Stimulated activated CD8-positive, alpha-beta memory T cell treated with anti-CD3 and anti-CD28 coated beads, Interleukin-2, amount 100 ng/mL, for 48 hours (primary cell): ENCODE measurements at regions not wholly inside any gene's neighbourhood (a gene's known extent, or its start where the extent isn't known, plus 50 kb on each side); places are given as distances from the start of the nearest gene placed in this dataset.
"Not testable (repeated sequence)": the region's sequence is repeated elsewhere in the genome, so short reads cannot be mapped to it uniquely, and the experiment has no call there.

Source experiments
- DNase-seq, 2 donors: peaks; one replicate each; pipeline ENCODE4 v3.0.0-alpha.2; 2020; ENCODE audit warnings: low read depth in 2 of 2

DNA sequence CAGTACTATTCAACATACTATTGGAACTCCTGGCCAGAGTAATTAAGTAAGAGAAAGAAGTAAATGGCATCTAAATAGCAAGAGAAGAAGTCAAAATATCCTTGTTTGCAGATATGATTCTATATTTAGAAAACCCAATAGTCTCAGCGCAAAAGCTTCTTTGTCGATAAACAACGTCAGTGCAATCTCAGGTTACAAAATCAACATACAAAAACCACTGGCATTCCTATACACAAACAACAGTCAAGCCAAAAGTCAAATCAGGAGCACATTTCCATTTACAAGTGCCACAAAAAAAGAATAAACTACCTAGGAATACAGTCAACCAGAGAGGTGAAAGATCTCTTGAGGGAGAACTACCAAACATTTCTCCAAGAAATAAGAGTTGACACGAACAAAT is 1901.9 kb upstream of the ACO1 start:
- no peak for DNase-seq

DNA sequence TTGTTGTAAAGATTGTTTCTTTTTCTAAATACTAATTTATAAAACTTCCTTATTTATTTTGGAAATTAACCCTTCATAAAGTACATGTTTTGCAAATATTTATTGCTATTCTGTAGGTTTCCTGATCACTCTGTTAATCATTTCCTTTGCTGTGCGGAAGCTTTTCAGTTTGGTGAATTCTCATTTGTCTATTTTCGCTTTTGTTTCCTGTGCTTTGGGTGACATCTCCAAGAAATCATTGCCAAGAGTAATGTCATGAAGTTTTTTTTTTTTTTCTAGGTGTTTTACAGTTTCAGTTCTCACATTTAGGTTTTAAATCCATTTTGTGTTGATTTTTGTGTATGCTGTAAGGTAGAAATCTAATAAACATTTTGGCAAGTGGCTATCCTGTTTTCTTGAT is 1899.8 kb upstream of the ACO1 start:
- no peak for DNase-seq

DNA sequence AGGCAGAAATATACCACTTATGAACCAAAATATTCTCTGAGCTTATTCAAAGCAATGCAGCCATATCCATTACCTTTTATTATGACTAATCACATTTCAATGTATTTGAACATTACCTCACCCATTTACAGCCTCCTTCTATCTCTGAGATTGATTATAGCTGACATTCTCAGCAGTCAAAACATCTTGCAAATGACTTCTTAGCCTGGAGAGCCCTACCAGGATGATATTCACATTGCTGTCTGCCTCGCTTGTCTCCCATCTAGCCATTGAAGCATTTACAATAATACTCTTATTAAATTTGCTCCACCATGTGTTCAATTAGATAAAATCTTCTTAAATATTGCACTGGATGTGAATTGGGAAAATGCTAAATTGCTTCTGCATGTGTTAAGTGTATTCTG is 1879.9 kb upstream of the ACO1 start:
- no peak for DNase-seq

DNA sequence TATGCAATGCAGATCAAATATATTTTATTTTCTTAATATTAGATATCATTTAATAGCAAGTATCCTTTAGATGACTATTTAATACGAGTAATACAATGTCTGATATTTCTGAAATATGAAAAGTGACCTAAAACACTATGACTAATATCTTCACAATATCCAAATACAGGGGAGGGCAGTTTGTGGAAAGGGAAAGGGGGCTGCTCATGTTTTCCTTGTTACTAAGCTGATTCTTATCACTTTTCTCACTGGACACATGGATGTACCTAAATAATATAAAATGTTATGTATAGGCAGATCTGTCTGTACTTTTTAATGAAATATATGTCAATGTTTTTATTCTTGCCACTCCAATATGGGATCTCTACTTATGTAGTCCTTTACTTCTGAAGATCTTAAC is 1879.1 kb upstream of the ACO1 start:
- no peak for DNase-seq

DNA sequence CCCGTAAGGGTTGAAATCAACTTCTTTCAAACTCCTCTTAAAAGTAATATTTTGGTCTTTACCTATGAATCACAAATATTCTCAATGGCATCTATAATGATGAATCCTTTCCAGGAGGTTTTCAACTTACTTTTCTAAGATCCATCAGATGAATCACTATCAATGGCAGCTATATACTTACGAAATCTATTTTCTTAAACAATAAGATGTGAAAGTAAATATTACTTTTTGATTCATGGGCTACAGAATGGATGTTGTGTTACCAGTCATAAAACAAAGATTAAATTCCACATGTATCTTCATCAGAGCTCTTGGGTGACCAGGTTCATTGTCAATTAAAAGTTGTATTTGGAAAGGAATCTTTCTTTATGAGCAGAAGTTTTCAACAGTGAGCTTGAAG is 1877.7 kb upstream of the ACO1 start:
- no peak for DNase-seq

DNA sequence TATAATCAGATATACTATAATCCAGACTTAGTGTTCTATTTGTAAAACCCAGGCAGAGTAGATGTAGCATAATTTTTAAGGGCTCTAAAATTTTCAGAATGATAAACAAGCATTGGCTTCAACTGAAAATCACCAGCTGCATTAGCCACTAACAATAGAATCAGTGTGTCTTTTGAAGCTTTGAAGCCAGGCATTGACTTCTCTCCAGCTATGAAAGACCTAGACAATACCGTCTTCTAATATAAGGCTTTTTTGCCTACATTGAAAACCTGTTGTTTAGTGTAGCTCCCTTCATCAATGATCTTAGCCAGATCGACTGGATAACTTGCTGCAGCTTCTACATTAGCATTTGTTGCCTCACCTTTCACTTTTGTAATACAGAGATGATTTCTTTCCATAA is 1877.3 kb upstream of the ACO1 start:
- DNase-seq: no peak

DNA sequence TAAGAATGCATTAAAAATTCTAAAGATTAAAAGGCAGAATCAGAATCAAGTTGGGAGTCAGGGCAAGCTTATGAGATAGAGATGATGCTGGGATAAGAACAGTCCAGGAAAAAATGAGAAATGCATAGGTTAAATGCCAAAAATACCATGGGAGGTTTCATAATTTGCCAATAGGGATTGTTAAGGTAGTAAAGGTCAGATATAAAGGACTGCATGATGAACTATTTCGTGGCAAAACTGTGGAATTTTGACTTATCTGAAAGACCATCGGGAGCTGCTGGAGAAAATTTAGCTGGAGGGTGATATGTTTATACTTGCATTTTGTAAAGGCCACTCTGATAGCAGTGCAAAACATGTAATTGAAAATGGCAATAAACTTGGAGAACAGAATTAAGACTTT is 1872.8 kb upstream of the ACO1 start:
- no peak for DNase-seq

DNA sequence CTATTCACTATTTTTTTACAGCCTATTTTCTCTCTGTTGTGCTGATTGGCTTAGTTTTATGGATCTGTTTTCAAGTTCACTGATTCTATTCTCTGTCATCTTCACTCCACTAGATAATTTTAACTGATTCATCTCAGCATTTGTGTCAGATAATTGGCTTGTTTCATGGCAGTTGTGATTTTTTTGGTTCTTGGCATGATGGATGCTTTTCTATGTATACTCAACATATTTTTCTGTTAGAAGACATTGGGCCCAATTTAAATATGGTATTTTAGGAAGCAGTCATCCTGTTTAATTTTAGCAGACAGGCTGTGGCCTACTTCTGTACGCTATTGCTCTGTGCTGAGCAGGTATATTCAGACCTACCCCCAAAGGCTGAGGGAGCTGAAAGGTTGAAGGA is 1865.3 kb upstream of the ACO1 start:
- DNase-seq: no peak

DNA sequence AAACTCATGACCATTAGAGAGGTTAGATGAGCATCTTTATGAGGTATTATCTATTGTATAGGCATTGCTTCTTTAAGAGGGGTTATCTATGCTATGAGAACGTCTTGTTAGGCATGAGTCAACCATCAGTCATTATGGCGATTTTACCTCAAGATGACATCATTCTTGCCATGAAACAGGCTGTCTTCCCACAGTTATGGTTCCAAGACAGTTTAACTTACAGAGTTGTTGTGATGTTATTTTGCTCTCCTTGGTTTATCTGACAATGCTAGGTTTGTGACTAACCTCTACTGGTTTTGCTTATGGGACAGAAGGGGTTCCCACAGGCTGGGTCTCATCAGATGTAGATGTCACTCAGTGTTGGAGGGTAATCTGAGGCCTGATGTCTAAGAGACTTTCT is 1864.7 kb upstream of the ACO1 start:
- no peak for DNase-seq

DNA sequence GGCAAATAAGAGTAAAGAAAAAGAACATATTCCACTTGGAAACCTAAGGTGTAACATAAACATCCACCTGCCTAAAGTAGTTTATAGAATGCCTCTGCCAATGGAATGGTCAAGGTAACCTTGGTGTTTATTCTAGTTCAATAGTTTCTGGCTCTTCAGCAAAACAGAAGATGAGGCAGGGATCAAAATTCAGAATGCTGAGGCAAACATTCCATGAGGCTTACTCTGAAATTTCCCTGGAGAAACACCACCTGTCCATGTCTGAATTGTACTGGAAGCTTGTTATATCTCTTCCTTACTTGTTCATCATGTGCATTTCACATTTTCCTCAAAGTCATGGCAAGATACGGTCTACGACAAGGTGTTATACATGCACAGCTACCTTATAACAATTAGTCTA is 1862.4 kb upstream of the ACO1 start:
- DNase-seq: no peak

DNA sequence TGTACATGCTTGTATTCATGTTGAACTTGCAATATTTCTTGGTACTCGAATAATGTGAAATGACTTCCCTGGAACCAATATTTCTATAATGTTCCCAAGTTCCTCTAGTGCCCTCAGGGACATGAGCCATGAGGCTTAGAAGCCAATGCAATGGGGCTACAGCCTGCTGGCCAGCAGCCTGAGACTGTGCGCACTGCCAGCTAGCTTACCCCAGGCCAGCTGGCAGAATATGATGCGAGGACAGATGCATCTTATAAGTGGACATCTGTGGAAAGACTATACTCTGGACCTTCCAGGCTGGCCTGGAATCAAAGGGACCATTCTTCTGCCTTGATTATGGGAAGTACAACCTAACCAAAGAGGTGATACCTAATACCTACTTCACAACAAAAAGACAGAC is 1862.0 kb upstream of the ACO1 start:
- DNase-seq: no peak

DNA sequence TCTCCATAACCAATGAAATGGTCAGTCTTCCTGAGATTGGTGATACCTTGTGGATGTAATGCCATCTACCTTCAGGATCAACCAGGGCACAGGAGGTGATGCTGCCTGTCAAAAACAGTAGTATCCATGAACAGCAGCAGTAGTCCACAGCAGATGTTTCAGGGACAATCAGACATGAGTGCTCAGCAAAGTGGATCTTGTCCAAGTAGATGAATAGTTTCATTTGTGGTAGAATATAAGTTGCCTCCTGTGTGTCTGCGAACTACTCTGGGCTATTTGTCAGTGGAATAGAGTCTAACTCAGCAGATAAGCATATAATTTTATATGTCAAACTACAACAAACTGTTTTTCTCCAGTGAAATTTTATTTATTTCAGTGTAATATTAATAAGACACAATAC is 1860.1 kb upstream of the ACO1 start:
- no peak for DNase-seq

DNA sequence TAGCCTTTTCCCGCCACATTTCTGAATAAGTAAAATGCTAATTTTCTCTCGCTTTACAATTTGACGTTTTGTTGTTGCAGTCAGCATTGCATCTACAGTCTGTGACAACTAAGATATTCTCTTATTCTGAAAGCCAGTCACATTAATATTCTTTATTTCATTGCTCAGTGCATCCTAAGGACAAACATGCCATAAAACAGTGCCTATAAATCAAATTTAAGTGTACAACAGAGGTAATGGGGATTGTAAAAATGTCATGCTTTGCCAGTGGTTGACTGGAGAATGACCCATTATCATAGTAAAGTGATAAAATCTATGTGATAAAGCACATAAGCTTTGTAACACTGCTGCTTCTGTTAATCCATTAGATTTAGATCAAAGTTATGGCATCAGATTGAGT is 1850.0 kb upstream of the ACO1 start:
- no peak for DNase-seq

DNA sequence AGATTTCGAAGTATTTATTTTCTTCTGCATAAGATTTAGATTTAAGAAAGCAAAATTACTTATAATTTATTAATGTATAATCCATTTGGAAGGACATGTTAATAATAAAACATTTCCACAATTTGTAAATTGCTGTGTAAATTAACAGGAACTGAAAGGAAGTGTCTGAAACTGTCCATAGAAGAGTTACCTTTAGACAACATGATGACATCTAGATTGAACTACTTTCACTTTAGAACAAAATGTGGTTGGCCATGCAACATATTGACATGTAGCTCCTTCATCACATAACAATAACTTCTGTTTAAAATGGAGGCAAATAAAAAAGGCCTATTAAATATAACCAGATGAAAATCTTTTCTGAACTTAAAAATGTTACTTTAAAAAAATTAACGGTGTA is 1849.5 kb upstream of the ACO1 start:
- DNase-seq: no peak

DNA sequence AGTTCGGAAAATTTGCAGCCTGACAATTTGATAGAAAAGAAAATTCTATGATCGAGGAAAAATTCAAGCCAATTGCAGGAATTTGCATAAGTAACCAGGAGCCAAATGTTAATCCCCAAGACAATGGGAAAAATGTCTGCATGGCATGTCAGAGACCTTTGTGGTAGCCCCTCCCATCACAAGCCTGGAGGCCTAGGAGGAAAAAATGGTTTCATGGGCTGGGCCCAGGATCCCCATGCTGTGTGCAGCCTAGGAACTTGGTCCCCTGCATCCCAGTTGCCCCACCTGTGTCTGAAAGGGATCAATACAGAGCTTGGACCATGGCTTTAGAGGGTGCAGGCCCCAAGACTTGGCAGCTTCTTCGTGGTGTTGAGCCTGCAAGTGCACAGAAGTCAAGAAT is 1847.9 kb upstream of the ACO1 start:
- no peak for DNase-seq

DNA sequence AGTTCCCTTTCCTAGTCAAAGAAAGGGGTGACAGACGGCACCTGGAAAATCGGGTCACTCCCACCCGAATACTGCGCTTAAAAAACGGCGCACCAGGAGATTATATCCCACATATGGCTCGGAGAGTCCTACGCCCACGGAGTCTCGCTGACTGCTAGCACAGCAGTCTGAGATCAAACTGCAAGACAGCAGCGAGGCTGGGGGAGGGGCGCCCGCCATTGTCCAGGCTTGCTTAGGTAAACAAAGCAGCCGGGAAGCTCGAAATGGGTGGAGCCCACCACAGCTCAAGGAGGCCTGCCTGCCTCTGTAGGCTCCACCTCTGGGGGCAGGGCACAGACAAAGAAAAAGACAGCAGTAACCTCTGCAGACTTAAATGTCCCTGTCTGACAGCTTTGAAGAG is 1844.7 kb upstream of the ACO1 start:
- DNase-seq: not testable (repeated sequence)

DNA sequence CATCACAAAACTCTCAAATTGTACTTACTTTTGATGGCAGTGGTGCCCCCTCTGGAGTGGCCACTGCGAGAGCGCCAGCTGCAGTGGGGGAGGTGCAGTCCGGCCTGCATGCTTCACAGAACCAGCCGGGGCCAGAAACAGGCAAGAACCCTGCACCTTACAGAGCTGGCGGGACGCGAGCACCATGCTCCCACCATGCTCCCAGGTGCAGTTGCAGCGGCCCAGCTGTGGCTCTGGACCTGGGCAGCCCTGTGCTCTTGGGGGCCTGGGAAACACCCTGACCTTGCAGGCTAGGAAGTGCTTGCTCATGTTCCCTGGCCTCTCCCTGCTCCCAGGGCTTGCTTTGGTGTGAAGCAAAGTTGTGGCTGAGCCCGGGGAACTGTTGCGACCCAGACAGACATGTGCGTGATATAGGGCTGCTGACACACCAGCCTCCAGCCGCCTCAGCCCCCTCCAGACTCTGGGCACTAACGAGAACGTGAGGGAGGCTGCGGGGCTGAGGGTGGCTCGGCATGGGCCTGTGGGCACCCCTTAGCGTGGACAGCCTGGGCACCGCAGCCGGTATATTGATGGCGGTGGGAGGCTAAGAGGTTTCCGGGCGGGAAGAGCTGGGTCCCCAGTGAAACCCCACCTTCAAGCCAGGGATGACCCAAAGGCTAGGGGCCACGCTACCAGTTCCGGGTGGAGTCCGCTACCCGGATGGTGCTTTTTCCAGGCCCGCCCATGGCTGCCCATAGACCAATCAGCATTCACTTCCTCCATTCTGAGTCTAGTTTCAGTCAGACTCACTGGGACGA is 1809.9 kb upstream of the ACO1 start:
- DNase-seq: no peak

DNA sequence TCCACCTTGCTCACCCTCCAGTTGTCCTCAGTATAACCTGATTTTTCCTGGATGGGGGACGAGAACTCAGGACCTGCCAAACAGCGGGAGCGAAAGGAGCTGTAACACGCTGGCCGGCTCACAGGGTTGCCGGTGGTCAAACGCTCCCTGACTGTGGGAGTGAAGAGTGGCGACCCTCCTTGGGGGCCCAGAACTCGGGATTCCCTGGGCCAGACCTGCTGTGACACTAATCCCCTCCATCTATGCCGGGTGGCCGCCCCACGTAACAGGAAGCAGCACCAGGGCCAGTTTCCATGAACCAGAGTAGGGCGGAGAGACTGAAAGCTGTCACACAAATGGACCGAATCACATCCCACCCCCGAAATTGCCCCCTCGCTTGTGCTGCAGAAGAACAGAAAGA is 1809.2 kb upstream of the ACO1 start:
- DNase-seq: no peak

DNA sequence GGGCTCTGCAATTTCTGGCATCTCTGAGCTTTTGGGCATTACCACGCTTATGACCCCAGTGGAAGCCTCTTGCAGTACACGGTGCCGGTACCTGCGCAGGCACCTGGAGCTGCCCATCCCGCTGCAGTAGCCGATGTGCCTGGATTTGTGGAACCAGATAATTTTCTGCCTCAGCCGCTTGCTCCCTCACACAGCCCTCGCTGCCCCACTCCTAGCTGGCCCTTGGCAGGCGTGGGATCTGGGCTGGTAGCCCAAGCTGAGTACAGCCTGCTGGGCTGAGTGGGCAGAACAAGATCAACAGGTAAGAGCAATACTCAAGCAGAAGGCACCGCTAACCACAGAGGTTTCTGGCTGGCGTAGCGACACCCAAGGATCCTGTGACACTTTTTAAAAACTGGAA is 1808.8 kb upstream of the ACO1 start:
- no peak for DNase-seq

DNA sequence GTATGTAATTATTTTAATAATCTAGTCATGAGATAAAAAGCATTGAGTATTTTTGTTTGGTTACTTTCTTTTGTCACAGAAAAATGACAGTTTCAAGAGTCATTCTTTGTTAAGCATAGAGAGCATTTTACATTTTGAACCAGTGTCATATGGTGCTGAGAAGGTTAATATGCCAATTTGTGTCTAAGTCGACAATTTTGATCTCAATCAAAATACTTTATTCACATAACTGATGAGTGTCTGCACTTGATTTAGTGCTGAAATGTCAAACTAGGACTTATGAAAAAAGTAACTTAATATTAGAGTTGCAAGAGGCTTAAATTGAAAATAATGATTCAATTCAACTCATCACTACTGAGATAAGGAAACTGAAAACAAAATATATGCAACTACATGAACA is 1804.6 kb upstream of the ACO1 start:
- DNase-seq: no peak

DNA sequence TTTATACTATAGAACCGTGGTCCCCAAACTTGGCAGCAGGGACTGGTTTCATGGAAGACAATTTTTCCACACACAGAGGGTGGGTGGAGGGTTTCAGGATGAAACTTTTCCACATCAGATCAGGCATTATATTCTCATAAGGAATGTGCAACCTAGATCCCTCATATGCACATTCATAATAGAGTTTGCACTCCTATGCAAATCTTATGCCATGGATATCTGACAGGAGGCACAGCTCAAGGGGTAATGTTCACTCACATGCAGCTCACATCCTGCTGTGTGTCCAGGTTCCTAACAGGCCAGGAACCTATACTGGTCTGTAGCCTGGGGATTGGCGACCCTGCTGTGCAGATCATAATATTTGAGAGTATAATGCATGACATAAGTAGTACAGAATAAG is 1802.2 kb upstream of the ACO1 start:
- no peak for DNase-seq

DNA sequence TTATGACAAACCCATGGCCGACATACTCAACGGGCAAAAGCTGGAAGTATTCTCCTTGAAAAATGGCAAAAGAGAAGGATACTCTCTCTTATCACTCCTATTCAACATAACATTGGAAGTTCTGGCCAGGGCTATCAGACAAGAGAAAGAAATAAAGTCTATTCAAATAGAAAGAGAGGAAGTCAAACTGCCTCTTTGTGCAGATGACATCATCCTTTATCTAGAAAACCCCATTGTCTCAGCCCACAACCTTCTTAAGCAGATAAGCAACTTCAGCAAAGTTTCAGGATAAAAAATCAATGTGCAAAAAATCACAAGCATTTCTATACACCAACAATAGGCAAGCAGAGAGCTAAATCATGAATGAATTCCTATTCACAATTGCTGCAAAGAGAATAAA is 1799.9 kb upstream of the ACO1 start:
- no peak for DNase-seq

DNA sequence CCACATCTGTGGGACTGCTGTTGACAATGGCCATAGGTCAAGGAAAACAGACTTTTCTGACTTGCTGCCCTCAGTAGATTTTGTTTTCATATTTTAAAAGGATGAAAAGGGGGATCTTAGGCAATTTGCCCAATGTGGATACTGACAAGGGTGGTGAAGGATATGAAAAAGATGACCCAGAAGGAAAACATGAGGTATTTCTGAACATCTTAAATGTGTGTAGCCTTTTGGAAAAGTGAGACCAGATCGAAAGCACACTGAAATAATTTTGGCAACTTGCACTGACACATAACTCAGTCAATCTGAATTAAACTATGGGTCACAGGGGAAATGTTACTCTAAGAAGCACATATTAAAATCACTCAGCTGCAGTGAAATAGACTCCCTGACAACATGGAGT is 1793.0 kb upstream of the ACO1 start:
- DNase-seq: no peak

DNA sequence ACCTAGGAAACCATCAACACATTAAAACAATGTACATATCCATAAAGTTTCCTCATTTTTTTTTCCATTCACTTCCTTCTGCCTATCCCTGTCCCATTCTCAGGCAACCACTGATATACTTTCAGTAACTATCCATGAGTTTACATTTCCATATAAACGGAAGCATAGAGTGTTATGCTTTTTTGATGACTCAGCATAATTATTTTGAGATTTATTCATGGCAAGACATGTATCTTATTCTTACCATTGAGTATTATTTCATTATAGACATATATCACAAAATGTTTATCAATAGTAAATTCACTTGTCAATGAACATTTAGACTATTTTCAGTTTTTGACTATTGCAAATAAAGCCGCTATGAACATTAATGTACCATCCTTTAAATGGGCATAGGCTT is 1786.8 kb upstream of the ACO1 start:
- no peak for DNase-seq
